Activated CD4-positive, alpha-beta T cell treated with anti-CD3 and anti-CD28 coated beads, Interleukin-2, Interleukin-6, amounts not matched to agents 100 ng/mL and 50 ng/mL, durations not matched to agents 16 hours and 8 hours (primary cell): ENCODE measurements at regions not wholly inside any gene's neighbourhood (a gene's known extent, or its start where the extent isn't known, plus 50 kb on each side); places are given as distances from the start of the nearest gene placed in this dataset.

ENCODE experiments used
- DNase-seq: peaks from one replicate; pipeline ENCODE4 v3.0.0-alpha.2; 2020

DNA sequence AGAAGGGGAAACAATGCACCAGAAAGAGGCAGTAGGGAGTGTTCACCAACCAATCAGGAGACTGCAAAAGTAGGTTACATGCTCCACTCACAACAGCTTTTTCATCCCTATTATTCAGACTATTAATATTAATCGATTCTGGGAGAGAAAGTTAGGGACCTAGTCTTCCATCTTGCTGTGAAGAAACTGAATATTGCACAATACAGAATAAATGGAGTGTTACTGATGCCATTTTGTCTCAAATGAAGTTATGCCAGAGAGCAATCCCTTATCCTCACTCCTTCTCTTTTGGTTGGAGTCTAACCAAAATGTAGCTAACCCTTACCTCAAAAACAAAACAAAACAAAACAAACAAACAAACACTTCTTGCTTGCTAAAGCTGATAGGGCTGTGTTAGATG lies 1120.9 kb upstream of the GYPC start:
- no peak for DNase-seq

DNA sequence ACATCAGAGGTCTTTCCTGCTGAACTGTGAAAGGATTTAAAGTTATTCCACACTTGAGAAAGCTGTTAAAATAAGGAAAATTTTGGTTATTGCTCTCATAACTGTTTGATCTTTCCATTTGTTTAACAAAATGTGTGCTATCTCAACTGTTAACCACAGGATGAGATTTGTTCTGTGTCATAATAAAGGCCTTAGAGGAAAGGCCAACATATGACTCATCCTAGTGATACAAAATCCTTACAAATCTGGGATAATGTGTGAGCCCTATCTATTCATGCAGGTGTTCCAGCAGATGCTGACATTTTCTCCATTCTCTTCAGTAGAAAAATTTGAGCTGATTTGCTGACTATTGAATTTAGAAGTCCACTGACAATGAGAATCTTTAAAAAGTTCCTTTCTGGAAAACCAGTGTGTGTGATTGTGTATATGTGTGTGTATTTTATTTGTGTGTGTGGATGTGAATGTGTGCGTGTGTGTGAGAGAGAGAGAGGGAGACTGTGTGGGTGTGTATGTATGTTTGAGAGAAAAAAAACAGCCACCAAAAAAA lies 1111.9 kb upstream of the GYPC start:
- no peak for DNase-seq

- no peak for DNase-seq
These were observed 1102.2 kb upstream of the GYPC start for GRCh38 chr2:125553768-125554167.

DNA sequence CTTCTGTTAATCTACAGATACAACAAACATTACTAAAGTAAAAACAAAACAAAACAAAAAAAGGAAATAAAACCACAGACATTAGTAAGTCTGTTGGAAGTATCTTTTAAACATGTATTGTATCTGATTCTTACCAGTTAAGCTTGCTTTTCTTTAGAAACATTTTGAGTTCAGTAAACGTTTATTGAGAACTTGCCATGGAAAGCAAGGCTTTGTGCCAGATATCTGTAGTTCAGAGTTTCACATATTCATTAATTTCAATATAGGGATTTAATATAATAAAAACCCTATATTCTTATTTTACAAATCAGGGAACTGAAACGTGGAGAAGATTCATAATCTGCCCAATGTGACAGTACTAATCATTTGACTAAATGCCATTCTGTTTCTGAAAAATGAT lies 1101.0 kb upstream of the GYPC start:
- DNase-seq: no peak

DNA sequence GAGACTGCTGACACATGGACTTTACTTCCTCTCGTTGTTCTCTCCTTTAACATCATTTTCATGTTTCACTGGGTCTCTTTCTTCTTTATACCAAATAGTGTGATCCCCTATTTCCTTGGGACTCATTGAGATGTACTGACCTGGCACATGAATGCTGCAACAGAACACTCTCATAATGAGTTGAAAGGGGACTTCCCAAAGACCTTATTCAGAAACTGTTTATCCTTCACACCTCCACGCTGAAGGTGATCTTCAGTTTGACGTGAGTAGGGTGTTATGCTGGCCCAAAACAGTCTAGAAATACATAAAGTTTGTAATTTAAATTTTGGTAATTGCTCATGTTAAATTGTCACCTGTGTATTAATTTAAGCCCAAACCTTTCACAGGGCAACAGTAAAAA lies 1096.8 kb upstream of the GYPC start:
- DNase-seq: no peak

DNA sequence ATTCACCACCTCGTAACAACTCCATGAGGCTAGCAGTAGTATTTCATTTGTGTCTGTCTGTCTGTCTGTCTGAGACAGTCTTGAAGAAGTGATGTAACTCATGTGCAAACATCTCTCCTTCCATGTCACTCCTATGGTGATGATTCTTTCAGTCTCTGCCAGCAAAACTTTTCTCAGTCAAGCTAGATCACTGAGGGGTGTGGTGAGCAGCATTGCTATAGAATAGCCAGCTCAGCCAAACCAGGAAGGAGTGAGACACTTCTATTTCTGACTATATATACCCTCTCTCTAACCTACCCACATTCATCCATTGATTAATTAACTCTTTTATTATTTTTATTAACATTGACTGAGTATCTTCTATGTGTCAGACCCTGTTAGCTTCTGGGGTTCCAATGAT lies 1095.1 kb upstream of the GYPC start:
- DNase-seq: no peak

DNA sequence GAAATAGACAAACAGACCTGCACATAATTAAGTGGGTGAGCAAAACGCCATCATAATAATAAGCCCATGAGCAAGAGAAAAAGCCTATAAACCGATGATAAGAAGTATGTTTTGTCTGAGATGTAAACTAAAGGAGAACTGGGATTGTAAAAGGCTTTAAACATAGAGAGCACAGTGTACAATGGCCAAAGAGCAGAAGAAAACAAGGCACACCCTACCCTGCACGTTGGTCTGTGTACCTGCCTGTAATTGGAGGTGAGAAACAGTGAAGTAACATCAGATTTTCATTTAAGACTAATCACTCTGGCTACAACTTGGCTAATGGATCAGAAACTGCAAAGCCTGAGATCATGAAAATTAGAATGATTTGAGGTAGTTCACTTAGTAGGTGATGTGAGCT lies 1094.7 kb upstream of the GYPC start:
- DNase-seq: no peak

DNA sequence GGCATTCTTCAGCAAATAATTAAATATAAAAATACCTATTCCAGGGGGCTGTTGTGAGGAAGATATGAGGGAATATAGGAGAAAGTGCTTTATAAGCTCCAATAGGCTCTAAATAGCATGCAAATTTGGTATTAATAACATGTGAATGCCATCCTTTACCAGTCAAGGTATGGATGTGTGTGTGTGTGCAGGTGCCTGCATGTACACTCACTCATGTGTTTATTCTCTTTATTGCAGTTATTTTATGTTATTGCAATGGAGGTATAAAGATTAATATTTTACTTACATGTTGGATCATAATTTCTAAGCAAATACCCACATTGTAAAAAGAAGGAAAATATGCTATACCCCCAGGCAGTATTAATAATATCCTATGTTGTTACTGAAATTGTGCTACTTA lies 1093.0 kb upstream of the GYPC start:
- no peak for DNase-seq

DNA sequence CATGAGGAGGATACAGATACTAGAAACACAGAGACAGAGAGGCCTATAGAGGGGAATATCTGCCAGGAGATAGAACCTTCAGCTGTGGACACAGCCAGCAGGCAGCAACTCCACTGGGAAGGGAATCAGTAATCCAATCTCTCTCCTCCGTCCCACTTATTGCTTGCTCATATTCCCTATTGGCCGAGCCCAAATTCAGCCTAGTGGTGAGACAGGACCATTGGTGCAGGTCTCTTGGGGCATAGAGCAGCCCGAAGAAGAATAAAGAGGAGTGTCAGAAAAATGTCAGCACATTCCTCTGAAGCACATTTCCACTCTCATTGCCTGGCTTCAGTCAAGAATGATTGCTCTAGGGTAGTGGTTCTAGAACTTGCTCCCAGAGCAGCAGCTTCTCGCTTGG lies 1091.5 kb upstream of the GYPC start:
- DNase-seq: no peak

GRCh38 chr2:125566422-125566821 lies 1089.5 kb upstream of the GYPC start:
- no peak for DNase-seq

GRCh38 chr2:125567100-125567499 lies 1088.9 kb upstream of the GYPC start:
- no peak for DNase-seq

- DNase-seq: no peak
These were observed 1083.3 kb upstream of the GYPC start for GRCh38 chr2:125572660-125573059.

- no peak for DNase-seq
These were observed 1082.5 kb upstream of the GYPC start for GRCh38 chr2:125573432-125573831.

GRCh38 chr2:125576558-125576957 lies 1079.4 kb upstream of the GYPC start:
- DNase-seq: no peak

DNA sequence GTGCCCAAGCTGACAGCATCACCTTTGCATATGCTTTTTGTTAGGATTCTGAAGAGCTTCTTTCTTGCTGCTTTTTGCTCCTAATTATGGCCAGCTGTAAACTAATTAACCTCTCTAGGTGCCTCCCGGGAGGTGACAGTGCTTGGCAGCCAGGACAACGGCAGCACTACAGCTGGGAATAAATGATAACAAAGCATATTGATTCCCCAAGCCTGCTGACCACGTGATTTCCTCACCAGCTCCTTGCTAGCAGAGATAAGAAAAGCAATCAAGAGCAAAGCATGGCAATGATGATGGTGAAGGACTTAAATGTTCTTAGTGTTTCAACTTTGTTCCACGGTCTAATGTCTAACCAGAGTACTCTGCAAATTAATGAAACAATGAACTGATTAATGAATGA lies 1074.4 kb upstream of the GYPC start:
- no peak for DNase-seq

GRCh38 chr2:125582516-125582915 lies 1073.4 kb upstream of the GYPC start:
- no peak for DNase-seq

- no peak for DNase-seq
These were observed 1071.2 kb upstream of the GYPC start for GRCh38 chr2:125584732-125585131.

GRCh38 chr2:125588780-125589179 lies 1067.2 kb upstream of the GYPC start:
- no peak for DNase-seq

GRCh38 chr2:125591954-125592353 lies 1064.0 kb upstream of the GYPC start:
- DNase-seq: no peak

DNA sequence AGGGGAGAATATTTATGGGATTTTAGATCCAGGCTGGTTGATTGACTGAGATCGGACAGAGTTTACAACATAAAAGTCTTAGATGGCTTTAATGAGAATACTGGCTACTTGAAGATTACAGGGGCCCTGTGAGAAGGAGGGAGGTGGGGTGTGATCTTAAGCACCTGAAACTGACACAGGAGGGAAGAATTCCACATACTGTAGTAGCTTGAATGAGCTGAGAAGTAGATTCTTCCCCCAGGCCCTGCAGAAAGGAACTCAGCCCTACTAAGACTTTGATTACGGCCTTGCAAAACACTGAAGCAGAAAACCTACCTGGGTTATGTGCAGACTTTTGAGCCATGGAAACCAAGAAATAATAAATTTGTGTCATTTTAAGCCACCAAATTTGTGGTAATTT lies 1062.9 kb upstream of the GYPC start:
- no peak for DNase-seq

DNA sequence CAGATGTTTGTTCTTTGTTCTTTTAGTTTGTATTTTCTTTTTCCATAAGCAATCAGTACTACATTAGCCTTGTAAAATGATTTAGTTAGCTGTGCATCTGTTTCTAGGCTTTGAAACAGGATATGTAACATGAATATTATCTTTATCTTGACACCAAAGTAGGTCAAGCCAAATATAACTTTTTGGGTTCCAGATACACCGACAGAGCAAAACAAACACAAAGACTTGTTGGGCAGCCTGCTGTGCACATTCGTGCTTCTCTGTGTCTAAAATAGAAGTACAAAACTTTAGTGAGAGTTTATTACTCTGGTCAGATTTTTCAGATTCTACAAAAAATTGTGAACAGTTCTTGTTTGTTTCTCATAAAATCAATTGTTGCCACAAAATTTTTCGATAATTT lies 1059.3 kb upstream of the GYPC start:
- no peak for DNase-seq

- no peak for DNase-seq
These were observed 1040.5 kb upstream of the GYPC start for GRCh38 chr2:125615438-125615837.

DNA sequence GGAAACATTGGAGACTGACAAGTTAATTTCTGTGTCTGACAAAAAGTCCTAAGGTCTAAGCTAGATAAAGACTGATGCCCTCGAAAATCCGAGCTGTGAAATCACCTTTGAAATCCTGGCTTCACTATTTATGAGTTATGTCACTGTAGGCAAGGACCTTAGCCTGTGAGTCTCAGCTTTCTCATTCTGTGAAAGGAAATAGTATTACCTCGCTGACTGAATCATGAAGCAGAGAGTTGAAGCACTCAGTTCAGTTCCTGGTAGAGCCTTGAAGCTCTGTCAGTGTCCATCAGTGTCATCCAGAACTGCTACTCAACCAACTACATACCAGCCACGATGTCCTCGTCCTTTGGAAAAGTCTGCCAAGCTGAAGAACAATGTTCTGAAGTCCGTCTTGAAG lies 1025.6 kb upstream of the GYPC start:
- no peak for DNase-seq

DNA sequence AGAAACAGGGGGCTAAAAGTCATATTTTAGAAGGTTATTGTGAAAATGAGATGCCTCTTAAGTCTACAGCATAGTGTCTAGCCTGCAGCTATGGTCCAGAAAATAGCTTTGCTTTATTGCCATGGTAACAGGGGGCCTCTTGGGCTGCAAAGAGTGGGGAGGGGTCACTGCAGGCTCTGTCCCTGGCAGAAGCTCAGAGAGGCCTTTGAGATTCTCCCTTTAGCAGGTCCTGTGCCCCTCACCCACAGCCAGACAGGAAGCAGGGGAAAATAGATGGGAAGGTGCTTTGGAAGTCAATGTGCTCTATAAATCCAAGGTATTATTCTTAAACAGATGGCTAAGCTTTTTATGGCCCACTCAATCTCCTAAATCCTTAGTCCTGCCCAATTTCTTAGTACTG lies 1021.3 kb upstream of the GYPC start:
- DNase-seq: no peak

DNA sequence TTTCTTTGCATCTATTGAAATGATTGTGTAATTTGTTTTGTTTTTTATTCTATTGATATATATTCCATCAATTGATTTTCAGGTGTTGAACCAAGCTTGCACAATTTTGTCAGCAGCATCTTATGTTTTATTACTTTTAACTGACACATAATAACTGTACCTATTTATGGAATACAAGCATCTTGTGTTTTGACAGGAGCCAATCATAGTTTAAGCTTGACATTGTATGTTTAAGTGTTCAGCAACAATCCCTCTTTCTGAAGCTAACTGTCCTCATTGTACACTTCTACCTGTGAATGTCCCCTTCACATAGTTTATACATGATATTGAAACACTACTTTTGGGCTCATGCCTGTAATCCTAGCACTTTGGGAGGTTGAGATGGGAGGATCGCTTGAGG lies 1017.6 kb upstream of the GYPC start:
- no peak for DNase-seq

DNA sequence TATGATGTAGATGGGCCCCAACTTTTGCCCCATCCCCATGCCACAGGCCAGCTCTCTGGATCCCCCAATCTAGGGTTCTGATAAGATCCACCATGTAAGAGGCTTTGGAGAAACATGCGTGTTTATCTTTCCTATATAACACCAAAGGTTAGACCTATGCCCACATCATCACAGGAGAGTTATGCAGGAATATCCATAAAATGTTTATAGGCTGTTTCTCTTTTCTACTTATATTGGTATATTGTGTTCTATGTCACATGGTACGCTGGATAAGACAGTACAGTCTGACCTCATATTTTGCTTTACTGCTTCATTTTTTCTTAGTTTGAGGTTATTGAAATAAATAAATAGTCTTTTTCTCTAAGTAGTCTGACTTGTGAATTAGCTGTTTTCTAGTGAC lies 1013.9 kb upstream of the GYPC start:
- DNase-seq: no peak
